GM12878 (cell line): ENCODE measurements at regions not wholly inside any gene's neighbourhood (a gene's known extent, or its start where the extent isn't known, plus 50 kb on each side); places are given as distances from the start of the nearest gene placed in this dataset.

Experiments used
- ATAC-seq: fragments of 200-7000 bp; cut with Tn5 transposase; 3 replicates; pipeline ENCODE4 v1.9.1; 2020; ENCODE audit warnings: mild to moderate bottlenecking, moderate library complexity
- BruUV-seq: library from RNA; stranded (reverse); fragments of 400-500 nt; replicated peaks from 2 replicates; lab custom pipeline; 2021; lab: Mats Ljungman, UMichigan
- CTCF ChIA-PET: fragments of 300-600 bp; sonication (Branson Sonifier 250); formaldehyde crosslinking; extraction: SDS; loops from one replicate; lab custom pipeline; 2021; ENCODE audit warnings: inconsistent platforms; lab: Yijun Ruan, JAX
- POLR2A ChIA-PET: fragments of 350-600 bp; formaldehyde crosslinking; extraction: SDS; loops from one replicate; lab custom pipeline; 2021; ENCODE audit warnings: inconsistent platforms; lab: Charles Lee
- RAD21 ChIA-PET: fragments of 300-600 bp; sonication (Branson Sonifier 250); formaldehyde crosslinking; loops from one replicate; lab custom pipeline; 2023; ENCODE audit warnings: antibody characterized with exemption; ENCODE audit not compliant: unreplicated experiment; lab: Charles Lee
- SMC1A ChIA-PET: fragments of 300-600 bp; sonication (Branson Sonifier 250); formaldehyde crosslinking; loops from one replicate; lab custom pipeline; 2023; ENCODE audit not compliant: unreplicated experiment, uncharacterized antibody; lab: Charles Lee
- DNase-seq: peaks from one replicate; pipeline ENCODE4 v3.0.0-alpha.2; 2011; ENCODE audit warnings: low read depth, low spot score
- FAIRE-seq: peaks from 3 replicates; lab custom pipeline; 2011; peaks lifted over from hg19 to GRCh38; lab: Jason Lieb, UNC
- H2AFZ ChIP-seq: 2 replicates; pipeline ENCODE4 v1.6.0; 2011; ENCODE audit warnings: low read depth, low read length, control low read depth; ENCODE audit not compliant: control insufficient read depth
- H3K27ac ChIP-seq: 2 replicates; pipeline ENCODE4 v1.5.1; 2011; ENCODE audit warnings: control low read depth; ENCODE audit not compliant: control insufficient read depth, insufficient read depth
- H3K27me3 ChIP-seq, 2 experiments: replicated peaks in 1 of 2; 2 replicates each; pipeline versions ENCODE4 v1.6.0 to v1.6.1; 2011; ENCODE audit warnings: low read length in 1 of 2; ENCODE audit not compliant: control insufficient read depth in 2 of 2, insufficient read depth in 2 of 2
- H3K36me3 ChIP-seq, 2 experiments: 2 replicates each; pipeline ENCODE4 v1.5.1; 2011; ENCODE audit warnings: low read length in 1 of 2; ENCODE audit not compliant: control insufficient read depth in 2 of 2, insufficient read depth in 2 of 2
- H3K4me1 ChIP-seq: 2 replicates; pipeline ENCODE4 v1.6.1; 2011; ENCODE audit warnings: mild to moderate bottlenecking, low read length, moderate library complexity, mixed read lengths; ENCODE audit not compliant: control insufficient read depth, insufficient read depth
- H3K4me2 ChIP-seq: 2 replicates; pipeline ENCODE4 v1.6.0; 2011; ENCODE audit warnings: control low read depth; ENCODE audit not compliant: control insufficient read depth, insufficient read depth
- H3K4me3 ChIP-seq: fragments of 200-600 bp; sonication (generic); 2 replicates; pipeline ENCODE4 v1.5.1; 2016
- H3K79me2 ChIP-seq: 2 replicates; pipeline ENCODE4 v1.6.0; 2011; ENCODE audit warnings: low read length; ENCODE audit not compliant: control insufficient read depth, insufficient read depth
- H3K9ac ChIP-seq: 2 replicates; pipeline ENCODE4 v1.8.0; 2011; ENCODE audit warnings: low read length, control low read depth, mixed read lengths; ENCODE audit not compliant: control insufficient read depth, insufficient read depth
- H3K9me3 ChIP-seq: replicated peaks from 3 replicates; pipeline ENCODE4 v1.5.1; 2011; ENCODE audit warnings: mild to moderate bottlenecking, low read length; ENCODE audit not compliant: control insufficient read depth, insufficient read depth
- H4K20me1 ChIP-seq: 2 replicates; pipeline ENCODE4 v1.6.0; 2011; ENCODE audit not compliant: control insufficient read depth, insufficient read depth
- BMI1 ChIP-seq: fragments of 450-650 bp; IDR thresholded peaks from 2 replicates; pipeline ENCODE4 v1.6.1; 2016; ENCODE audit warnings: mild to moderate bottlenecking, moderate library complexity, borderline replicate concordance
- CHD4 ChIP-seq: fragments of 200-600 bp; sonication (generic); IDR thresholded peaks from 2 replicates; pipeline ENCODE4 v1.6.1; 2016; ENCODE audit warnings: mild to moderate bottlenecking
- HDGF ChIP-seq: fragments of 450-650 bp; IDR thresholded peaks from 2 replicates; pipeline ENCODE4 v1.6.1; 2016; ENCODE audit warnings: antibody characterized with exemption
- IRF4 ChIP-seq: IDR thresholded peaks from 2 replicates; pipeline ENCODE4 v1.6.1; 2011; ENCODE audit warnings: low read depth, low read length
- MXI1 ChIP-seq: fragments of 150-350 bp; IDR thresholded peaks from 2 replicates; pipeline ENCODE4 v1.6.1; 2011; ENCODE audit warnings: low read depth, mild to moderate bottlenecking, inconsistent platforms, low read length, improper control_type of control experiment
- NR2F1 ChIP-seq: fragments of 450-650 bp; conservative IDR thresholded peaks from 2 replicates; pipeline ENCODE4 v1.6.1; 2017; ENCODE audit warnings: mild to moderate bottlenecking
- PAX8 ChIP-seq: fragments of 450-650 bp; IDR thresholded peaks from 2 replicates; pipeline ENCODE4 v1.6.1; 2017; ENCODE audit warnings: mild to moderate bottlenecking, moderate library complexity
- PML ChIP-seq: IDR thresholded peaks from 2 replicates; pipeline ENCODE4 v1.6.1; 2012; ENCODE audit warnings: low read length, inconsistent platforms
- POLR2AphosphoS2 ChIP-seq: IDR thresholded peaks from 2 replicates; pipeline ENCODE4 v1.6.1; 2011; ENCODE audit warnings: low read depth, mild to moderate bottlenecking, low read length, improper control_type of control experiment, moderate library complexity
- RAD21 ChIP-seq: IDR thresholded peaks from 2 replicates; pipeline ENCODE4 v1.6.1; 2011; ENCODE audit warnings: mild to moderate bottlenecking, low read depth, low read length, moderate library complexity; ENCODE audit not compliant: insufficient read depth
- RB1 ChIP-seq: fragments of 450-650 bp; formaldehyde crosslinking; IDR thresholded peaks from 2 replicates; pipeline ENCODE4 v1.6.1; 2017; ENCODE audit warnings: mild to moderate bottlenecking, borderline replicate concordance
- STAT3 ChIP-seq: IDR thresholded peaks from 2 replicates; pipeline ENCODE4 v1.6.1; 2011; ENCODE audit warnings: low read depth, low read length, improper control_type of control experiment
- TARDBP ChIP-seq: IDR thresholded peaks from 2 replicates; pipeline ENCODE4 v1.6.1; 2016; ENCODE audit warnings: borderline replicate concordance
- TCF12 ChIP-seq: IDR thresholded peaks from 2 replicates; pipeline ENCODE4 v1.6.1; 2011; ENCODE audit warnings: low read depth, mild to moderate bottlenecking, low read length
- WRNIP1 ChIP-seq: IDR thresholded peaks from 2 replicates; pipeline ENCODE4 v1.6.1; 2011; ENCODE audit warnings: low read depth, low read length, improper control_type of control experiment, borderline replicate concordance
- ZBTB33 ChIP-seq: fragments of 450-650 bp; IDR thresholded peaks from 2 replicates; pipeline ENCODE4 v1.6.1; 2017; ENCODE audit warnings: mild to moderate bottlenecking
- ZNF274 ChIP-seq: IDR thresholded peaks from one replicate; pipeline ENCODE4 v1.8.0; 2011; ENCODE audit not compliant: insufficient read length, insufficient read depth
- WGBS: methylation state at CpG from one replicate; pipeline ENCODE4 v1.1.6; 2016; ENCODE audit warnings: low lambda C conversion rate; ENCODE audit not compliant: insufficient replicate concordance, insufficient coverage; ENCODE audit errors: missing lambda C conversion rate; 5-methylcytosine and 5-hydroxymethylcytosine counted together
- in situ Hi-C: fragments of 300-500 bp; cut with MboI; formaldehyde crosslinking; loops from 9 replicates; pipeline ENCODE4 v1.14.3; 2018; ENCODE audit warnings: mixed read lengths
- intact Hi-C: fragments of 100-400 bp; cut with micrococcal nuclease; formaldehyde crosslinking; loops from one replicate; pipeline ENCODE4 v1.14.2; 2022; ENCODE audit not compliant: unreplicated experiment
- TF ChIP-seq, protein P1 (sequence below): fragments of 450-650 bp; IDR thresholded peaks from 2 replicates; pipeline ENCODE4 v1.6.1; 2017; ENCODE audit warnings: mild to moderate bottlenecking, low read depth, inconsistent platforms; ENCODE audit not compliant: poor library complexity, severe bottlenecking

- 25% methylated on average over 8 of the region's 8 CpGs for WGBS
- Histone ChIP-seq H3K36me3 (no peaks in the 10 kb centered on the region), H4K20me1 (no peaks in the 10 kb centered on the region), H3K4me2 (no peak overlapping the region), H3K79me2 (no peaks in the 10 kb centered on the region), H3K27me3 (no peaks in the 10 kb centered on the region; a peak in 2 of 4 replicates), H3K4me1 (no peaks in the 10 kb centered on the region), H3K27ac (no peak overlapping the region), H3K9me3 (no peaks in the 10 kb centered on the region; the same call in 2 of the 3 replicates), H3K9ac (no peak overlapping the region), H3K4me3 (no peak overlapping the region), H2AFZ (no peak overlapping the region)
- intact Hi-C loops (no loop called here), in situ Hi-C loops (no loop called here)
- DNase-seq, result no peak
- FAIRE-seq, result no peak
- BruUV-seq, result no TSS peak
- ChIA-PET SMC1A (no interaction called here), POLR2A (no interaction called here), CTCF (no interaction called here), RAD21 (no interaction called here)
- TF ChIP-seq STAT3 (no peak), TARDBP (no peak), BMI1 (no peak), WRNIP1 (no peak), MXI1 (no peak), IRF4 (no peak), TCF12 (no peak), PML (no peak), POLR2AphosphoS2 (no peak), ZBTB33 (no peak), HDGF (no peak), CHD4 (no peak), RAD21 (no peak), PAX8 (no peak), NR2F1 (no peak), RB1 (no peak), ZNF274 (no peak)
- TF ChIP-seq, protein P1, sequence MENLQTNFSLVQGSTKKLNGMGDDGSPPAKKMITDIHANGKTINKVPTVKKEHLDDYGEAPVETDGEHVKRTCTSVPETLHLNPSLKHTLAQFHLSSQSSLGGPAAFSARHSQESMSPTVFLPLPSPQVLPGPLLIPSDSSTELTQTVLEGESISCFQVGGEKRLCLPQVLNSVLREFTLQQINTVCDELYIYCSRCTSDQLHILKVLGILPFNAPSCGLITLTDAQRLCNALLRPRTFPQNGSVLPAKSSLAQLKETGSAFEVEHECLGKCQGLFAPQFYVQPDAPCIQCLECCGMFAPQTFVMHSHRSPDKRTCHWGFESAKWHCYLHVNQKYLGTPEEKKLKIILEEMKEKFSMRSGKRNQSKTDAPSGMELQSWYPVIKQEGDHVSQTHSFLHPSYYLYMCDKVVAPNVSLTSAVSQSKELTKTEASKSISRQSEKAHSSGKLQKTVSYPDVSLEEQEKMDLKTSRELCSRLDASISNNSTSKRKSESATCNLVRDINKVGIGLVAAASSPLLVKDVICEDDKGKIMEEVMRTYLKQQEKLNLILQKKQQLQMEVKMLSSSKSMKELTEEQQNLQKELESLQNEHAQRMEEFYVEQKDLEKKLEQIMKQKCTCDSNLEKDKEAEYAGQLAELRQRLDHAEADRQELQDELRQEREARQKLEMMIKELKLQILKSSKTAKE, result no peak
- ATAC-seq, result no peak
Measured at GRCh38 chr5:71939452-71940230, 167.6 kb upstream of the MAP1B start.
